ENCODE measurements at regions not wholly inside any gene's neighbourhood (a gene's known extent, or its start where the extent isn't known, plus 50 kb on each side); places are given as distances from the start of the nearest gene placed in this dataset.
"Not testable (repeated sequence)": the region's sequence is repeated elsewhere in the genome, so short reads cannot be mapped to it uniquely, and the experiment has no call there.

- no peak for DNase-seq
Measured at GRCh38 chr10:3659203-3659917, 125.6 kb downstream of the KLF6 start.

- no peak for DNase-seq
Measured at GRCh38 chr10:3658766-3659165, 126.2 kb downstream of the KLF6 start.

- DNase-seq, result no peak
Measured at GRCh38 chr10:3656214-3656613, 128.8 kb downstream of the KLF6 start.

- no peak for DNase-seq
Measured at GRCh38 chr10:3655528-3655927, 129.5 kb downstream of the KLF6 start.

GRCh38 chr10:3654980-3655379, 130.0 kb downstream of the KLF6 start:
- DNase-seq, result no peak

GRCh38 chr10:3654496-3654895, 130.5 kb downstream of the KLF6 start:
- DNase-seq, result no peak

- DNase-seq, result not testable (repeated sequence)
Measured at GRCh38 chr10:3653303-3653702, 131.7 kb downstream of the KLF6 start.

GRCh38 chr10:3652886-3653285, 132.1 kb downstream of the KLF6 start:
- DNase-seq, result no peak

GRCh38 chr10:3651969-3652653, 132.9 kb downstream of the KLF6 start:
- no peak for DNase-seq

GRCh38 chr10:3648576-3648975, 136.4 kb downstream of the KLF6 start:
- no peak for DNase-seq

GRCh38 chr10:3648170-3648569, 136.8 kb downstream of the KLF6 start:
- DNase-seq, result no peak

- no peak for DNase-seq
Measured at GRCh38 chr10:3647074-3647473, 137.9 kb downstream of the KLF6 start.

- DNase-seq, result no peak
Measured at GRCh38 chr10:3645406-3645805, 139.6 kb downstream of the KLF6 start.

GRCh38 chr10:3640816-3641215, 144.2 kb downstream of the KLF6 start:
- no peak for DNase-seq

- no peak for DNase-seq
Measured at GRCh38 chr10:3639546-3639945, 145.5 kb downstream of the KLF6 start.

- no peak for DNase-seq
Measured at GRCh38 chr10:3636356-3637181, 148.4 kb downstream of the KLF6 start.

- no peak for DNase-seq
Measured at GRCh38 chr10:3635697-3636096, 149.3 kb downstream of the KLF6 start.

- DNase-seq, result no peak
Measured at GRCh38 chr10:3635211-3635671, 149.8 kb downstream of the KLF6 start.

GRCh38 chr10:3634646-3635045, 150.4 kb downstream of the KLF6 start:
- DNase-seq, result not testable (repeated sequence)

- no peak for DNase-seq
Measured at GRCh38 chr10:3631701-3632330, 153.2 kb downstream of the KLF6 start.

GRCh38 chr10:3631291-3631690, 153.7 kb downstream of the KLF6 start:
- no peak for DNase-seq

GRCh38 chr10:3625959-3626751, 158.9 kb downstream of the KLF6 start:
- no peak for DNase-seq

Measured in hippocampal formation (tissue), 2 donors.